Activated CD4-positive, alpha-beta T cell treated with anti-CD3 and anti-CD28 coated beads for 4 hours (primary cell): ENCODE measurements at regions not wholly inside any gene's neighbourhood (a gene's known extent, or its start where the extent isn't known, plus 50 kb on each side); places are given as distances from the start of the nearest gene placed in this dataset.
"Not testable (repeated sequence)": the region's sequence is repeated elsewhere in the genome, so short reads cannot be mapped to it uniquely, and the experiment has no call there.

Experiments used
- DNase-seq, 2 donors: peaks; one replicate each; pipeline ENCODE4 v3.0.0-alpha.2; 2020

DNA sequence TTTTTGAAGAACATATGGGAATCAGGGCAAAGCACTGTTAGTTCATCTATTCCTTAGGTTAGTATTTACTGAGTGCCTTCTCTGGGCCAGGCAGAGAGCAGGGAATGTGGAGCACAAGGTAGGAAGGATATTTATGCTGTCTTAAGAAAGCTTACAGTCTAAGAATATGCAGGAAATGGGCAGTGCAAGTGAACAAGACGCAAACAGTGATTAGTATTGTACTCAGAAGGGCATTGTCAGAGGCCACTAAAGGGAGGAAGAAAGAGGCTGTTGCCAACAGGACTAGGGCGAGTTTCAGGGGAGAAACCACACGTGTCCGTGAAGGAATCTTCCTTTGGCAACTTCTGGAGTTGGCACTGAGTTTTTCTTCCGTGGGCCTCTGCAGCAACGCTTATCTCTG is 552.8 kb upstream of the COBL start:
- no peak for DNase-seq

- no peak for DNase-seq
These were observed 550.5 kb upstream of the COBL start for GRCh38 chr7:51867117-51867516.

GRCh38 chr7:51860305-51860704 is 543.7 kb upstream of the COBL start:
- no peak for DNase-seq

GRCh38 chr7:51850126-51850525 is 533.5 kb upstream of the COBL start:
- no peak for DNase-seq

DNA sequence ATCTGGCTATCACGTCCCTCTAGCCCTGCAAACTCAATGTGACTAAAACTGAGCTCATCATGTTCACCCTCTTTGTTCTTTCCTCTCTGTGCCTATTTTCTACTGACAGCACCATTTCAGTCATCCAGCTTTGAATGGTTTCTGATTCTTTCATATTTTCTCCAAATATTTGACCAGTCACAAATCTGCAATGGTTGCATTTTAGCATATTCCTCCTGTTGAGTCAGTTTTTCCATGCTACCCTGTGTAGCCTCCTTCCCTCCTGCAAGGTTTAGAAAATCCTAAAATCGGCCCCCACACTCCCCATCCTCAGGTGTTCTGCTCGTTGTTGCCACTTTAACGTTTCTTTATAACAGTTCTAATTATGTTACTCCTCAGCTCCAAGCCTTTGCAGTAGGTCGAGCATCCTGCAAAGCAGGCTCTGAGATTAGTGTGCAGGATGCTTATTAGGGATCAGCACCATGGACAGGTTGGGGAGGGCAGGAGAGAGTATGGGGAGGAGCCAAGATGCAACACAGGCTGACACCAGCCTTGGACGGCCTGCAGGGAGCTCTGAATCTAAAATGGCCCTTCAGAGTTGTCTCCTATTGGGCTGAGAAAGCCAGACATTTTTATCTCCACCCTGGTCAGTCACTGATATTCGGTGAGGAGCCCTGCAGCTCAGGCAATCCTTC is 531.0 kb upstream of the COBL start:
- DNase-seq, result no peak

DNA sequence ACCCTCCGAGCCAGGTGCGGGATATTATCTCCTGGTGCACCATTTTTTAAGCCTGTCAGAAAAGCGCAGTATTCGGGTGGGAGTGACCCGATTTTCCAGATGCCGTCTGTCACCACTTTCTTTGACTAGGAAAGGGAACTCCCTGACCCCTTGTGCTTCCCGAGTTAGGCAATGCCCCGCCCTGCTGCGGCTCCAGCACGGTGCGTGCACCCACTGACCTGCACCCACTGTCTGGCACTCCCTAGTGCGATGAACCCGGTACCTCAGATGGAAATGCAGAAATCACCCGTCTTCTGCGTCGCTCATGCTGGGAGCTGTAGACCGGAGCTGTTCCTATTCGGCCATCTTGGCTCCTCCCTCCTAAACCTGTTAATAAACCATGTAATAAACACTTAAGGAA is 522.5 kb upstream of the COBL start:
- not testable (repeated sequence) for DNase-seq

GRCh38 chr7:51827631-51828030 is 511.0 kb upstream of the COBL start:
- no peak for DNase-seq

- DNase-seq, result no peak
These were observed 507.4 kb upstream of the COBL start for GRCh38 chr7:51824050-51824449.

- no peak for DNase-seq
These were observed 506.8 kb upstream of the COBL start for GRCh38 chr7:51823437-51823836.

DNA sequence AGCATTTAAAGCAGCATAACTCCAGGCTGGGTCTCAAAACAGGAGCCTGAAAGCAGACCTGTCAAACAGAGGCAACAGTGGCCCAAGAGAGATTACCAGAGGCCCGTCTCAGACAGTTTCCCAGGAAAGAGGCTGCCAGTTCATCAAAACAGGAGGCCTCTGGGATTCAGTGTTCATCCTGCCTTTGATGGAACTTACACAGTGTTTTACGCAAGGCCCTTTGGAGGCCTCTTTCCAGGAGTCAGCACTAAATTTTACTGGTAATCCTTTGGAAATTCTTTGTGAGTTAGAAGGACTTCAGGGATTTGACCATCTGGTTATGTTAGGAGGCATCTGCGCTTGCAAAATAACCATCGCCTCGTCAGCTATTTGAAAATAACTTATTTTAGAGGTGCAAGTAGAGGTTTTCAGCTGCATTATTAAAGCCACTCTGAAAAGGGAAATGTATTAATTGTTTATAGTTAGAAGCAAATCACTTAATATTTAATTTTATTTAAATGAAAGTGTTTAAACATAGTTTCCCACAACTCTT is 501.2 kb upstream of the COBL start:
- no peak for DNase-seq

DNA sequence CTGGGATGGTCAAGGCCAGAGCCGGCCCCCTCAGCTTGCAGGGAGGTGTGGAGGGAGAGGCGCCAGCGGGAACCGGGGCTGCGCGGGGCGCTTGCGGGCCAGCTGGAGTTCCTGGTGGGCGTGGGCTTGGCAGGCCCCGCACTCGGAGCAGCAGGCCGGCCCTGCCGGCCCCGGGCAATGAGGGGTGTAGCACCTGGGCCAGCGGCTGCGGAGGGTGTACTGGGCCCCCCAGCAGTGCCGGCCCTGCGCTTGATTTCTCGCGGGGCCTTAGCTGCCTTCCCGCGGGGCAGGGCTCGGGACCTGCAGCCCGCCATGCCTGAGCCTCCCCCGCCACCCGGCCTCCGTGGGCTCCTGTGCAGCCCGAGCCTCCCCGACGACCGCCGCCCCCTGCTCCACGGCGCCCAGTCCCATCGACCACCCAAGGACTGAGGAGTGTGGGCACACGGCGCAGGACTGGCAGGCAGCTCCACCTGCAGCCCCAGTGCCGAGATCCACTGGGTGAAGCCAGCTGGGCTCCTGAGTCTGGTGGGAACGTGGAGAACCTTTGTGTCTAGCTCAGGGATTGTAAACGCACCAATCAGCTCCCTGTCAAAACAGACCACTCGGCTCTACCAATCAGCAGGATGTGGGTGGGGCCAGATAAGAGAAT is 489.3 kb upstream of the COBL start:
- DNase-seq, result not testable (repeated sequence)

GRCh38 chr7:51802718-51803117 is 486.1 kb upstream of the COBL start:
- DNase-seq, result no peak

DNA sequence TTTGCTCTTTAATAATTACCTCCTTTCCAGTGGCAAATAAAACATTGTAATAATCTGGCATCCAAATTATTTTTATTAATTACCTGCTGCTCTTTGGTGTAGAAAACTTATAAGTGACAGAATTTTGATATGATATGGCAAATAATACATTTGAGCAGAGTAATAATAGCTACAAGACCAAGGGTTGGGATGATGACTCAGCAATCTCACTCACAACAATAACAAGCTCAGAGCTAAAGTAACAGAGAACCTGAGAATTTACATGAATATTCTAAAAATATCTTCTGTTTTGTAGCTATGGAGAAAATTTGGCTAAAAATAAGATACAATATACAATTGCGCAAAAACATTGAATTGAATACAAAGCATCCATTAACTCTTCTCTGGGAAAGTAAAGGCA is 480.8 kb upstream of the COBL start:
- no peak for DNase-seq

- no peak for DNase-seq
These were observed 476.2 kb upstream of the COBL start for GRCh38 chr7:51792796-51793195.

GRCh38 chr7:51789489-51789888 is 472.9 kb upstream of the COBL start:
- no peak for DNase-seq

- no peak for DNase-seq
These were observed 469.7 kb upstream of the COBL start for GRCh38 chr7:51786284-51786683.

GRCh38 chr7:51785876-51786275 is 469.3 kb upstream of the COBL start:
- no peak for DNase-seq

DNA sequence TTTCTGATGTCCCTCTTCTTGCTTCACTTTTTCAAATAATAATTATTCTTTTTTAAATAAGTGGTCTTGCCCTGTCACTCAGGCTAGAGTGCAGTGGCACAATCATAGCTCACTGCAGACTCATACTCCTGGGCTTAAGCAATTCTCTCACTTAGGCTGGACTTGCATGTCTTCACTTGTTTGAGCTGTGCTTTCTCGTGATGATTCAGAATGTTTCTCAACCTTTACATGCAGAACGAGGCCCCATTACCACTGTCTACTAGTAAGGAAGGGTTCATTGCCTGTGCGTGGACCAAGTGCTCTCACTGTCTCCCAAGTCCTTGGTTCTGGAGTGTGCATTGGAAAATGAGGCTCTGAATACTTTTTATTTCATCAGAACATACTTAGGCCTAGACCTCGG is 468.6 kb upstream of the COBL start:
- DNase-seq, result no peak

DNA sequence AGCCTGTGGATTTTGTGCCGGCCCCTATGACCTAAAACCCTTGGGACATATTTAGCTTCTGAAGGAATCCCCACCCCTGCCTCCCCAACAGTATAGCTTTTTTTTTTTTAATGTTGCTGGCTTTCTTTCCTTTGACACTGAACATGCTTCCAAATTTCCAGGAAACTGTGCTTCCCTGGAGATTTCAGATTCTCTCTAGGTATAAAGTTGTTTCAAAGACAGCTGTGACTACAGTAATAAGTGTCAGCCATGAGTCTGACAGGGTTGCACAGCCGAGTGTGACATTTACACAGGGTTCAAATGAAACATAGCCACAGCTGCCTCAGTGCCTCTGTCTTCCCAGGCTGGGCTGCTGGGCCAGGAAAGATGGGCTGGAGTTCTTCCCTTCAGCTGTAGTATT is 466.6 kb upstream of the COBL start:
- no peak for DNase-seq

DNA sequence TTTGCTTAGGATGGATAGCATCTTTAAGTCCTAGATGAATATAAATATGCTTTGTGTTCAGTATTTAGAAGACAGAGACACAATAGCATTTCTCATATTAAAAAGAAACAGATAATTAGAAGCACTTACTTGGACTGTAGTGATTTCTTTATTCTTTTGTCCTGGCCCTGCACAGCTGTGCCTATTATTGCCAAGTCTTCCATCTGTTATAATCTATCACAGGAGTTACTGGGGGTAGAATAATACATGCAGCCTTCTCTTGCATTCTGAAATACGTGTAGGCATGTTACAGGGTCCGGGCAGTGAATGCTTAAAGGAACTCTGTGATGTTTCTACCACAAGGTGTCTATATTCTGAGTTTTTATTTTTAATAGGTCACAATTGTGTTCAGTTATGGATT is 461.5 kb upstream of the COBL start:
- no peak for DNase-seq

DNA sequence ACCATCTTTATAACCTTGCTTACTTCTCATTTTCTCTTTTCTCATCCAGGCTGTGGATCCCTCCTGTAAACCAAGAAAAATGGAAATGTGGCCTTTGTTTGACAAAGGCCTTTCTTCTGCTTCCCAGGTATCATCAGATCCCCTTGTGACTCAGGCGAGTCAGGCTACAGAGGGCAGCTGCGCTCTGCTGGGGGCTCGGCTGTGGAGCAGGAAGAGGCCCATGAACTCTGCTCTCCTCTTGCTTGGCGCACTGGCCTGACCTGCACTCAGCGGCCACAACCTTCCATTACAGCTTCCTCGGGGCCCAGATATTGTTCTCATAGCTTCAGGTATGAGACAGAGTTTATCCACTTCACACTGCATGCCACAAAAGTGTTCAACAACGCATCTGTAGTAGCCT is 457.6 kb upstream of the COBL start:
- no peak for DNase-seq

DNA sequence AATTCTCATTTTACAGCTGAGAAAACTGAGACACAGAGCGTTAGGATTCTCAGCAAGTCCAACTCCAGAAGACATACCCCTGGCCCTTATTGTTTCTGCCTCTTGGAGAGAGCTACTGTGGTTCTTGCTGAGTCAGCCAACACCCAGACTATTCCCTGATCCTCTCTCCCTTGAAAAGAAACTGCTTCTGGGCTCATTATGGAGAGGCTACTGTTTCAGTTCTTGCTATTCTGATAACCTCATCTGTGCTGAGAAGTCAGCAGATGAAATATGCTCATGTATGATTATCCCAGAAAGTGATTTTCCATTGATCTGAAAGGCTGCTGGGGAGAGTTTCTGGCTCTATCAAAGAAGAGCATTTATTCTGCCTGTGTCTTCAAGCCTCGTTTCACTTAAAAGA is 455.6 kb upstream of the COBL start:
- no peak for DNase-seq

DNA sequence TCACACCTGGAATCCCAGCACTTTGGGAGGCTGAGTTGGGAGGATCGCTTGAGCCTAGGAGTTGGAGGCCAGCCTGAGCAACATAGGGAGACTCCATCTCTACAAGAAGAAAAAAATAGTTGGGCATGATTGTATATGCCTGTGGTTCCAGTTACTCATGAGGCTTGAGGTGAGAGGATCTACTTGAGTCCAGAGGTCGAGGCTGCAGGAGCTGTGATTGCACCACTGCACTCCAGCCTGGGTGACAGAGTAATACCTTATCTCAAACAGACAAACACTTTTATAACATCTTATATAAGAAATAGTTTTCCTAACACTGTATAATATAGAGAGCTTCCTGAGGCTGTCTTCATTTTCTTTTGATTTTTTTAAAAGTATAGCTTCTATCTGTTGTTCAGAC is 448.4 kb upstream of the COBL start:
- DNase-seq, result no peak

- DNase-seq, result no peak
These were observed 443.4 kb upstream of the COBL start for GRCh38 chr7:51759985-51760384.

DNA sequence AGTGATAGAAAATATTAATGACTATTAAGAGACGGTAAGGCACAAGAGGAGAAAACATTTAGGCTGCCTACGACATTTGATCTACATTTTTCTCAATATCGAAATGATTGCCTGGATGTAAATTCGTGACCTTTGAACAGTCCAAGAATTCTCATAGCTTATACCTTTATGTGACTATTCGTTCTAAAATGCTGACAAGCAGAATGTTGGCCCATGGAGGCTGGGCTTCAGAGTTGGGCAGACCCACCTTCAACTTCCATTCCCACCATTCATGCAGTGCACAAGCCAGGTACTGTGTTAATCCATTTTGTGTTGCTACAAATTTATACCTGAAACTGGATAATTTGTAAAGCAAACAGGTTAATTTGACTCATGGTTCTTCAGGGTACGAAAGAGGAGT is 441.4 kb upstream of the COBL start:
- DNase-seq, result no peak
